NCI-H510A treated with DMSO at 0.1 percent for 48 hours (cell line): ENCODE measurements at regions not wholly inside any gene's neighbourhood (a gene's known extent, or its start where the extent isn't known, plus 50 kb on each side); places are given as distances from the start of the nearest gene placed in this dataset.
A peak's percentile ranks its signal among the peaks of the same experiment; 100 is the strongest.

ENCODE experiments used
- DNase-seq: peaks from one replicate; lab custom pipeline; 2025; lab: John Stamatoyannopoulos, UW

- no peak for DNase-seq
Observed at GRCh38 chr6:84464471-84464870, 237.0 kb upstream of the CEP162 start.

- DNase-seq = no peak
Observed at GRCh38 chr6:84462698-84463097, 235.3 kb upstream of the CEP162 start.

- DNase-seq = no peak
Observed at GRCh38 chr6:84461461-84461860, 234.0 kb upstream of the CEP162 start.

GRCh38 chr6:84460491-84460890 lies 233.0 kb upstream of the CEP162 start:
- no peak for DNase-seq

- DNase-seq = no peak
Observed at GRCh38 chr6:84459401-84459800, 232.0 kb upstream of the CEP162 start.

GRCh38 chr6:84458271-84458670 lies 230.8 kb upstream of the CEP162 start:
- no peak for DNase-seq

GRCh38 chr6:84457276-84457675 lies 229.8 kb upstream of the CEP162 start:
- DNase-seq = no peak

GRCh38 chr6:84456803-84457202 lies 229.4 kb upstream of the CEP162 start:
- DNase-seq = no peak

- DNase-seq = no peak
Observed at GRCh38 chr6:84455511-84456029, 228.1 kb upstream of the CEP162 start.

GRCh38 chr6:84453499-84453898 lies 226.1 kb upstream of the CEP162 start:
- DNase-seq = no peak

- DNase-seq = no peak
Observed at GRCh38 chr6:84450018-84450417, 222.6 kb upstream of the CEP162 start.

GRCh38 chr6:84449220-84449619 lies 221.8 kb upstream of the CEP162 start:
- no peak for DNase-seq

GRCh38 chr6:84448331-84448730 lies 220.9 kb upstream of the CEP162 start:
- no peak for DNase-seq

GRCh38 chr6:84447651-84448050 lies 220.2 kb upstream of the CEP162 start:
- no peak for DNase-seq

- DNase-seq = no peak
Observed at GRCh38 chr6:84445068-84445467, 217.6 kb upstream of the CEP162 start.

- no peak for DNase-seq
Observed at GRCh38 chr6:84442208-84442607, 214.8 kb upstream of the CEP162 start.

- no peak for DNase-seq
Observed at GRCh38 chr6:84441456-84441855, 214.0 kb upstream of the CEP162 start.

- DNase-seq = no peak
Observed at GRCh38 chr6:84434550-84434949, 207.1 kb upstream of the CEP162 start.

GRCh38 chr6:84432619-84433018 lies 205.2 kb upstream of the CEP162 start:
- no peak for DNase-seq

GRCh38 chr6:84428300-84428907 lies 201.0 kb upstream of the CEP162 start:
- DNase-seq = peak; percentile 24

- DNase-seq = no peak
Observed at GRCh38 chr6:84425971-84426705, 198.7 kb upstream of the CEP162 start.

GRCh38 chr6:84424956-84425355 lies 197.5 kb upstream of the CEP162 start:
- no peak for DNase-seq

GRCh38 chr6:84422380-84422968 lies 195.0 kb upstream of the CEP162 start:
- DNase-seq = no peak
